RCC 7860 (cell line): ENCODE measurements at regions not wholly inside any gene's neighbourhood (a gene's known extent, or its start where the extent isn't known, plus 50 kb on each side); places are given as distances from the start of the nearest gene placed in this dataset.
A peak's percentile ranks its signal among the peaks of the same experiment; 100 is the strongest.

ENCODE experiments used
- DNase-seq: peaks from one replicate; pipeline ENCODE4 v3.0.0-alpha.2; 2015; ENCODE audit warnings: low spot score
- FAIRE-seq: peaks from 2 replicates; lab custom pipeline; 2012; peaks lifted over from hg19 to GRCh38; lab: Jason Lieb, UNC

- peak; percentile 15 for DNase-seq
- FAIRE-seq, result no peak
Observed at GRCh38 chr4:4606321-4606720, 64.5 kb upstream of the STX18 start.

DNA sequence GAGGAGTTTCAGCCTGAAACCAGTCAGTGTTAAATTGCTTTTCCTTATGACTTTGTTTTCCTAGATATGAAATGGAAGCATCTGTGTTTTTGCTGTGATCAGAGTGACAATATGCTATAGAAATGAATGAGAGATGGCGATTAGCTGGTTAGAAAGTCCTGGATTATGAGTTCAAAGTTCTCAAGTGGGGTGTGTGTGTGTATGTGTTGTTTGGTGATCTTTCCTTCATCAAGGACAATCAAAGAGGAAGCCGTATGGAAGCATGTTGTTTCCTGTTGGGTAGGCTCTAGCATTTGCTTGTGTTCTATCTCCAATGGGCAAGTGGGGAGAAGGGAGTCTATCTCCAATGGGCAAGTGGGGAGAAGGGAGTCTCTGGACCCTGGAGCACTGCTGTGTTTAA, 64.0 kb upstream of the STX18 start:
- DNase-seq (no peak), FAIRE-seq (no peak)

GRCh38 chr4:4603592-4603991, 61.7 kb upstream of the STX18 start:
- FAIRE-seq, result no peak
- DNase-seq, result no peak

DNA sequence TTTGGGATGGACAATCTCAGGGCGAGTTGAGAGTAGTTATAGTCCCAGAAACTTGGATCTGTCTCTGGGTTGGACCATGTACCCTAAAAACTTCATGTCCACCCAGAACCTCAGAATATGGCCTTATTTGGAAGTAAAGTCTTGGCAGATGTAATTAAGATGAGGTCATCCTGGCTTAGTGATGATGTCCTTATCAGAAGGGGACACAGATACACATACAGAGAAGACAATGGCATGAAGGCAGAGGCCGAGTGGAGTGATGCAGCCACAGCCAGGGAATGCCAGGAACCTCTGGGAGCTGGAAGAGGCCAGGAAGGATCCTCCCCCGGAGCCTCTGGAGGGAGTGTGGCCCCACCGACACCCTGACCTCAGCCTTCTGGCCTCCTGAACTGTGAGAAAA, 61.2 kb upstream of the STX18 start:
- DNase-seq, result no peak

DNA sequence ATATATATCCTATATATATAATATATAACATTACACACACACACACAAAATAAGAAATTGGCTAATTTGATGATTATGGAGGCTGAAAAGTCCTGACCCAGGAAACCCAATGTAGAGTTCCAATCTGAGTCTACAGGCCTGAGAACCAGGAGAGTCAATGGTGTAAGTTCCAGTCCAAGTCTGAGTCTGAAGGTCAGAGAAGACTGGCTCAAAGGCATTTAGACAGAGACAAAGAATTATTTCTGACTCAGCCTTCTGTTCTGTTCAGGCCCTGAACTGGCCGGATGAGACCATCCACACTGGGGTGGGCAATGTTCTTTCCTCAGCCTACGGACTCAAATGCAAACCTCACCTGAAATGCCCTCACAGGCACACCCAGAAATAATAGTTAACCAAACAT, 60.6 kb upstream of the STX18 start:
- DNase-seq, result no peak
- no peak for FAIRE-seq

More for the DNA sequence above, 61.2 kb upstream of the STX18 start:
- FAIRE-seq, result no peak

DNA sequence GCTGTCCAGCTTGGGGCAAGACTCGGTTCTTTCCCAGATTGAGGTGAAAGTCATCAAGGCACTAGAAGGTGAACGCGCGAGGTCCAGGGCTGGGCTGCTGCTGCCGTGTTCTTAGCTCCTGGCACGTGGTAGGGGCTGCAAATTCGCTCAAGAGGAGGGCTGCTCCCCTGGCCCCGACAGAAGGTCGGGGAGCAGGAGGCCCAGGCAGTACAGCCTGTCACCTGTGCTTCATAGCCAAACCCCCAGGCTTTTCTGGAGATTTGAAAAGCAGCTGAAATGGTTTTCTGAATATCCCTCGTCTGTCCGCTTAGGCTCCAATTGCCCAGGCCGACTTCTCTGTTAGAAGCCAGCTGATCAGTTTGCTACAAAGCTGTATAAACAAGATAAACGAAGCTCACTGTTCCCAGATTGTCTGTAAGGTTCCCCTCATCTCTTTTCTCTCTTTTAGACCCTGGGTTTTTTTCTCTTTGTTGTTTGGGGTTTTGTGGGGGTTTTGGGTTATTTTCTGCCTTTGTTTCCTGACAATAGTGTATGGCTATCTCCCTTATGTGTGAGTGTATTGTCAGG, 60.0 kb upstream of the STX18 start:
- no peak for DNase-seq

DNA sequence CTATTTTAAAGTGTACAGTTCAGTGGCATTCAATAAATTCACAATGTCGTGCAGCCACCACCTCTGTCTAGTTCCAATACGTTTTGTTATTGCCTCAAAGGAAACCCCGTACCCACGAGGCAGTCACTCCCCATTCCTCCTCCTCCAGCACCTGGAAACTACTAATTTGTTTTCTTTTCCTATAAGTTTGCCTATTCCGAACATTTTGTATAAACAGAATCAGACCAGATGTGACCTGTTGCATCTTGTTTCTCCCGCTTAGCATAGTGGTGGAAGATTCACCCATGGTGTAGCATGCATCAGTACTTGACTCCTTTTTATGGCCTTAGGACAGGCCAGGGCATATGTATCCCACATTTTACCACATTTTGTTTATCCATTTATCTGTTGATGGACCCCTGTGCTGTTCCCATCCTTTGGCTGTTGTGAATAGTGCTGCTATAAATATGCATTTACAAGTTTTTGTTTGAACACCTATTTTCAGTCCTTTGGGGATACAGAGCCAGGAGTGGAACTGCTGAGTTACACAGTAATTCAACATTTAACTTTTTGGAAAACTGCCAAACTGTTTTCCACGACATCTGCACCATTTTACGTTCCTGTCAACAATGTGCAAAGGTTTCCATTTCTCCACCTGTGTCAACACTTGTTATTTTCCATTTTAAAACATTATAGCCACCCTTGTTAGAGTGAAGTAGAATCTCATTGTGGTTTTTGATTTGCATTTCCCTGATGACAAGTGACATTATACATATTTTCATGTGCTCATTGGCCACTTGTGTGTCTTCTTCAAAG, 57.8 kb upstream of the STX18 start:
- FAIRE-seq (no peak), DNase-seq (no peak)

More for the DNA sequence above, 60.0 kb upstream of the STX18 start:
- no peak for FAIRE-seq

DNA sequence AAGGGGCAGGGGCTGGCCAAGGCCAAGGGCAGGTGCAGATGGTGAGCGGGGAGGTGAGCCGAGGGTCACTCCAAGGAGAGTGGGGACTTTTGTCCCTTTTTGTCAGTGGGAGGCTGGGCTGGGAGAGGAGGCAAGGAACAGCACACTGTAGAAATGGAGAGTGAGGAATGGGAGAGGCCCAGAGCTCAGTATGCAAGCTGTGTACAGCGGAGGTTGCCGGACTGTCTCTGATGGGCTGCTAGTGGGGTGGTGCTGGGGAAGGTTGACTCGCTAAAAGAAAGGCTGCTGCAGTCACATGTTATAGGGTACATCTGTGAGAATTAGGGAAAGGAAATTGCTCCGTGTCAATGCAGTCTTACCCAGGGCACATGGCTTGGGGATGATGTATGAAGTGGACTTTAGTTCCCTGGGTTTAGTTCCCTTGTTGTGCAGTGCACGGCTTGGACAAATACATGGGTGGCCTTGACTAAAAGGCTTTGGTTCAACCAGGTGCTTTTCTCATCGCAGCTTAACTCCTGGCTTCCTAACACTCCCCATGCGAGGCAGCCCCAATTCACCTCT, 57.1 kb upstream of the STX18 start:
- DNase-seq (no peak), FAIRE-seq (no peak)

- no peak for FAIRE-seq
Observed at GRCh38 chr4:4596720-4597119, 54.9 kb upstream of the STX18 start.

DNA sequence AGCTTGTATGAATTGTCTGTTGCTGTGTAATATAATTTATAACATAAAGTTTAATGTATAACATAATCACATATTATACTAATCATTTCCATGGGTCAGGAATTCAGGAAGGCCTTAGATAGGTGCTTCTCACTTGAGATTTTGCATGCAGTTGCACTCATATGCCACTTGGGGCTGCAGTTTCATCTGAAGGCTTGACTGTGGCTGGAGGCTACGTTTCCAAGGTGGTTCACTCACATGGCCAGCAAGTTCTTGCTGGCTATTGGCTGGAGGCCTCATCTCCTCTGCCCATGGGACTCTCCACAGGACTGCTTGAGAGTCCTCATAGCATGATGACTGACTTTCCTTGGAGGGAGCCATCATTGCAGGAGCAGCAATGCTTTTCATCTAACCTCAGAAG, 53.4 kb upstream of the STX18 start:
- no peak for FAIRE-seq
- no peak for DNase-seq

More at GRCh38 chr4:4596720-4597119, 54.9 kb upstream of the STX18 start:
- no peak for DNase-seq

DNA sequence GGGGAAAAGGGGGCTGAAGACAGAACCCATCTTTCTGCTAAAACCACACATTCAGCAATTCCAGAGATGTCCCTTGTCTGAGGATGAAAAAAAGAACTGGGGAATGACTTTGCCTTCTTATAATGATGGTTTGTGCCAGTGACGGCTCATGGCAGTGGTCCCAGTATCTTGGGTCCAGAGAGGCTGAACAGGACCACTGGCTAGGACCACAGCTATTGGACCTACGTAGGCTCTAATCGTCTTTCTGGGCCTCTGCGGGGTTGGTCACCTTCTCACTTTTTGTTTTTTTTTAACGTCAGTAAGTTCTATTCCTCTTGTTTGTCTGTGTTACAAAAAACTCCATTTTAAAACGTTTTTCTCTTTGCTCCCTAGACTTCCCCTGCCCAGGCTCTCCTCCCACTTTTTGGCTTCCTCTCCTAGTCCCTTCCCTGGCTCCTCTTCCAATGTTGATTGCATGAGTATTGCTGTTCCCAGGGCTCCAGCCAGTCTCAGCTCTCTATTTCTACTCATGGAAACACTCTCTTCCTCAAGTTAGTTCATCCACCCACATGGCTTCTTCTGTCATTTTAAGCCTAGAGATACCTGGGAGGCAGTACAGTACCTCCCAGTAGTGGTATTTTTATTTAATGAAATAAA, 52.6 kb upstream of the STX18 start:
- DNase-seq (no peak), FAIRE-seq (no peak)

DNA sequence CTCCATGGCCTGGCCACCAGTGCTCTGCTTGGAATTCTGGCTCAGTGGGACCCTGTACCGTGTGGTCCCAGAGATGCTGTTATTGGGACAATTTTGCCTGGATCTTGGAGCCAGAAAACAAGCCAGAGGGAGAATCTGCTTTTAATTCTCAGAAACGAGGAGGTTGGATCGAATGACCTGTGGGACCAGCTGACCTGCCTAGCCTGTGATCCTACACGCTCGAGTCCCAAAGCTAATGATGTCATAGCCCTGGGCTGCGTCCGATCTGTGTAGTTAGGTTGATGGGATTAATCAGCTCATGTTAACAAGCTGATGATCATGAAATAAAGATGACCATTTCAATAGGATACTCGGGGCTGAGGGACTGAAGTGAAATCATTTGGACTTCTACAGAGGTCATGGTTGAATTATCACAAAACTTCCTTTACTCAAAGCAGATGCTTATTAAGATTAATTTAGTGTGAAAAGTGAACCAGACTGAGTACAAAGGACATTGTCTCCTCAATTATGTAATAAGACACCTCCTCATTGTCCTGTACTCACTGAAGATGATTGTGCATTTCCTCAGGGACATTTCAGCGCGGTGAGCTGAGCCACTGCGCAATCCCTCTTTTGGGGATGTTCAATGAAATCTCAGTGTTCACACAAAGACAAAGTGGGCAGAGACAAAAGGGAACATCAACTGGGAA, 51.9 kb upstream of the STX18 start:
- FAIRE-seq, result no peak

GRCh38 chr4:4592414-4592813, 50.6 kb upstream of the STX18 start:
- no peak for FAIRE-seq
- no peak for DNase-seq

More for the DNA sequence above, 51.9 kb upstream of the STX18 start:
- DNase-seq, result no peak
